ENCODE measurements at regions not wholly inside any gene's neighbourhood (a gene's known extent, or its start where the extent isn't known, plus 50 kb on each side); places are given as distances from the start of the nearest gene placed in this dataset.

DNA sequence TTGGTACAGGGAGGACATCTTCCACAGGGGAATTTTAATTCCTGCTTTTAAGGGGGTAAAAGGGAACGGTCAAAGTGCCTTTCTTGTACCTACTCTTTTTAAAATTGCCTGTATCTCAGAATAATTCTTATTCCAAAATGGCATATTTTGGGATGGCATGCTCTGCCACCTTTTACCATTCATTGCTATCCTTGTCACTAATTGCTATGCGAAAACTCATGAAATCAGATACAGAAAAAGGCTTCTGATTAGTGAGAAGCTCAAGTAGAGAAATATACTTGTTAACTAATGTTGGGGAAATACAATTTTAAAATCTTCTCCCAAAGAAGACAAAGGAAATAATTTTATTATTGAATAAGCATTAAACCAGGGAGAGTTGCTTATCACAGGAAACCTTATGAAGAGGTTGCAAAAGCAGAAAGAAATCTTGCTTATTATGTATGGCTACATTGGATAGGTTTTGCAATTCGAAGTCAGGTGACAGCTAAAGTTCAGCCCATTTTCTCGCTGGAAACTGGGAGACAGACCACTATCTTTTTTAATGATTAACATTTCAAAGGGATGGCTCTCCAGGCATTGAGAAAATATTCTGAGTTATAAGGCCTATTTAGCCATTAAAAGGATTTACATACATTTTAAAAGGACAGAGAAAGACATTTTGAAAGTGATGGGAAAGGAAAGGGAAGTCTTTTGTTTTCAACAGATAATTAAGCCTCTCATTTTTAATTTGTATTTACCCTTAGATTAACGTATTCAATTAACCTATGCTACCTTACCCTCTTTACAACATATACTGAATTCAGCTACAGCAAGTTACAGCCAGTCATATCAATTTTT, 110.3 kb upstream of the PRSS16 start:
- no peaks in the 10 kb centered on the region for H3K9me2 ChIP-seq
- H3K9me3 ChIP-seq, result no peaks in the 10 kb centered on the region
- H4K20me1 ChIP-seq (ENCODE audit: insufficient read depth), result no peaks in the 10 kb centered on the region
- WGBS (ENCODE audit: low lambda C conversion rate), result 80% methylated on average over 5 of the region's 5 CpGs
- ChIA-PET CTCF (no interaction called here), POLR2A (interaction anchor here (1.0 kb wide), 1 partner anchor 10 kb away, joined by 4 read pairs; a partner anchor contains a TSS)
- no peak overlapping the region for H3K9ac ChIP-seq
- DNase-seq, result no peak
- peaks cover 32% of the 10 kb centered on the region for H3F3A ChIP-seq (replicated peaks; ENCODE audit: insufficient read depth)
- H3K36me3 ChIP-seq (replicated peaks in 1 of 2; ENCODE audit: control insufficient read depth in 1 of 2, insufficient read depth in 2 of 2, low read length in 1 of 2), result peaks cover 10 to 22% of the 10 kb centered on the region in 2 experiments
- no peak overlapping the region for H3K4me3 ChIP-seq (ENCODE audit: low read depth in 2 of 2, low read length in 1 of 2)
- no peaks in the 10 kb centered on the region for H3K27me3 ChIP-seq (ENCODE audit: insufficient read depth)
- H3K4me1 ChIP-seq (ENCODE audit: control insufficient read depth in 1 of 2, insufficient read depth in 2 of 2, low read depth in 1 of 2, low read length in 1 of 2), result peaks cover 12 to 16% of the 10 kb centered on the region in 2 experiments
- no peak overlapping the region for H3K4me2 ChIP-seq
- peaks cover 27% of the 10 kb centered on the region; the same call in 1 of the 2 replicates for H3K79me2 ChIP-seq (ENCODE audit: insufficient read depth)
- no peak for TF ChIP-seq GABPA (IDR thresholded peaks at IDR 0.05; ENCODE audit: low read depth)
- TF ChIP-seq MXI1 (IDR thresholded peaks at IDR 0.05; ENCODE audit: low read depth, low read length), result no peak
- TF ChIP-seq SMC3 (IDR thresholded peaks at IDR 0.05; ENCODE audit: low read depth, low read length), result no peak
- TF ChIP-seq, protein P1, sequence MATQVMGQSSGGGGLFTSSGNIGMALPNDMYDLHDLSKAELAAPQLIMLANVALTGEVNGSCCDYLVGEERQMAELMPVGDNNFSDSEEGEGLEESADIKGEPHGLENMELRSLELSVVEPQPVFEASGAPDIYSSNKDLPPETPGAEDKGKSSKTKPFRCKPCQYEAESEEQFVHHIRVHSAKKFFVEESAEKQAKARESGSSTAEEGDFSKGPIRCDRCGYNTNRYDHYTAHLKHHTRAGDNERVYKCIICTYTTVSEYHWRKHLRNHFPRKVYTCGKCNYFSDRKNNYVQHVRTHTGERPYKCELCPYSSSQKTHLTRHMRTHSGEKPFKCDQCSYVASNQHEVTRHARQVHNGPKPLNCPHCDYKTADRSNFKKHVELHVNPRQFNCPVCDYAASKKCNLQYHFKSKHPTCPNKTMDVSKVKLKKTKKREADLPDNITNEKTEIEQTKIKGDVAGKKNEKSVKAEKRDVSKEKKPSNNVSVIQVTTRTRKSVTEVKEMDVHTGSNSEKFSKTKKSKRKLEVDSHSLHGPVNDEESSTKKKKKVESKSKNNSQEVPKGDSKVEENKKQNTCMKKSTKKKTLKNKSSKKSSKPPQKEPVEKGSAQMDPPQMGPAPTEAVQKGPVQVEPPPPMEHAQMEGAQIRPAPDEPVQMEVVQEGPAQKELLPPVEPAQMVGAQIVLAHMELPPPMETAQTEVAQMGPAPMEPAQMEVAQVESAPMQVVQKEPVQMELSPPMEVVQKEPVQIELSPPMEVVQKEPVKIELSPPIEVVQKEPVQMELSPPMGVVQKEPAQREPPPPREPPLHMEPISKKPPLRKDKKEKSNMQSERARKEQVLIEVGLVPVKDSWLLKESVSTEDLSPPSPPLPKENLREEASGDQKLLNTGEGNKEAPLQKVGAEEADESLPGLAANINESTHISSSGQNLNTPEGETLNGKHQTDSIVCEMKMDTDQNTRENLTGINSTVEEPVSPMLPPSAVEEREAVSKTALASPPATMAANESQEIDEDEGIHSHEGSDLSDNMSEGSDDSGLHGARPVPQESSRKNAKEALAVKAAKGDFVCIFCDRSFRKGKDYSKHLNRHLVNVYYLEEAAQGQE (IDR thresholded peaks at IDR 0.05; ENCODE audit: low read depth, low read length), result no peak
- TF ChIP-seq RCOR1 (IDR thresholded peaks at IDR 0.05; ENCODE audit: low read length), result no peak
- TF ChIP-seq GATA2 (CRISPR knock-in tag; IDR thresholded peaks at IDR 0.05), result no peak
- H3K27ac ChIP-seq (ENCODE audit: low read depth in 2 of 2, low read length in 1 of 2), result peak overlapping the region in 1 of 2 experiments; percentile 98; a peak in 2 of 4 replicates
- no peak overlapping the region for H2AFZ ChIP-seq (ENCODE audit: low read depth)

- Histone ChIP-seq H3K9me3 (no peaks in the 10 kb centered on the region), H3K27me3 (ENCODE audit: insufficient read depth) (no peaks in the 10 kb centered on the region), H3K27ac (ENCODE audit: low read depth in 2 of 2, low read length in 1 of 2) (peak overlapping the region; percentile 69 to 98), H3K9ac (peak overlapping the region; percentile 72; the same call in 1 of the 2 replicates), H4K20me1 (ENCODE audit: insufficient read depth) (no peaks in the 10 kb centered on the region), H3K79me2 (ENCODE audit: insufficient read depth) (peaks cover 39% of the 10 kb centered on the region; the same call in 1 of the 2 replicates), H3K4me1 (ENCODE audit: control insufficient read depth in 1 of 2, insufficient read depth in 2 of 2, low read depth in 1 of 2, low read length in 1 of 2) (peaks cover 12 to 14% of the 10 kb centered on the region in 2 experiments), H3K36me3 (replicated peaks in 1 of 2; ENCODE audit: control insufficient read depth in 1 of 2, insufficient read depth in 2 of 2, low read length in 1 of 2) (peaks cover 10 to 23% of the 10 kb centered on the region in 2 experiments), H2AFZ (ENCODE audit: low read depth) (peak overlapping the region; percentile 49; the same call in 1 of the 2 replicates), H3K9me2 (no peaks in the 10 kb centered on the region), H3K4me3 (ENCODE audit: low read depth in 2 of 2, low read length in 1 of 2) (no peak overlapping the region), H3F3A (replicated peaks; ENCODE audit: insufficient read depth) (peaks cover 33% of the 10 kb centered on the region), H3K4me2 (no peak overlapping the region)
- TF ChIP-seq GABPA (IDR thresholded peaks at IDR 0.05; ENCODE audit: low read depth), result no peak
- TF ChIP-seq CHD2 (IDR thresholded peaks at IDR 0.05; ENCODE audit: low read length, partially characterized antibody), result no peak
- TF ChIP-seq, protein P1 (IDR thresholded peaks at IDR 0.05; ENCODE audit: low read depth, low read length), result no peak
- no peak for TF ChIP-seq JUND (IDR thresholded peaks at IDR 0.05)
- TF ChIP-seq SIN3A (IDR thresholded peaks at IDR 0.05; ENCODE audit: borderline replicate concordance, low read depth, low read length), result no peak
- TF ChIP-seq RXRA (IDR thresholded peaks at IDR 0.05; ENCODE audit: borderline replicate concordance, low read depth), result no peak
- TF ChIP-seq TAF1 (IDR thresholded peaks at IDR 0.05; ENCODE audit: borderline replicate concordance, low read depth, low read length), result no peak
- TF ChIP-seq MEF2A (IDR thresholded peaks at IDR 0.05; ENCODE audit: borderline replicate concordance, low read depth), result no peak
- no peak for TF ChIP-seq FOXM1 (IDR thresholded peaks at IDR 0.05; ENCODE audit: low read depth)
- WGBS (ENCODE audit: low lambda C conversion rate), result 84% methylated on average over 3 of the region's 3 CpGs
- no peak for DNase-seq
- CTCF ChIA-PET, result interaction anchor here (0.6 to 2.0 kb wide), 4 partner anchors 12 to 934 kb away, joined by 3 to 7 read pairs (median 4); a partner anchor contains a TSS
- POLR2A ChIA-PET, result interaction anchor here (0.7 to 1.9 kb wide), 11 partner anchors 9 to 1747 kb away, joined by 3 to 20 read pairs (median 4); a partner anchor contains a TSS
Observed at GRCh38 chr6:27138406-27138805, 109.1 kb upstream of the PRSS16 start.
